ENCODE measurements at regions not wholly inside any gene's neighbourhood (a gene's known extent, or its start where the extent isn't known, plus 50 kb on each side); places are given as distances from the start of the nearest gene placed in this dataset.
"Not testable (repeated sequence)": the region's sequence is repeated elsewhere in the genome, so short reads cannot be mapped to it uniquely, and the experiment has no call there.

DNA sequence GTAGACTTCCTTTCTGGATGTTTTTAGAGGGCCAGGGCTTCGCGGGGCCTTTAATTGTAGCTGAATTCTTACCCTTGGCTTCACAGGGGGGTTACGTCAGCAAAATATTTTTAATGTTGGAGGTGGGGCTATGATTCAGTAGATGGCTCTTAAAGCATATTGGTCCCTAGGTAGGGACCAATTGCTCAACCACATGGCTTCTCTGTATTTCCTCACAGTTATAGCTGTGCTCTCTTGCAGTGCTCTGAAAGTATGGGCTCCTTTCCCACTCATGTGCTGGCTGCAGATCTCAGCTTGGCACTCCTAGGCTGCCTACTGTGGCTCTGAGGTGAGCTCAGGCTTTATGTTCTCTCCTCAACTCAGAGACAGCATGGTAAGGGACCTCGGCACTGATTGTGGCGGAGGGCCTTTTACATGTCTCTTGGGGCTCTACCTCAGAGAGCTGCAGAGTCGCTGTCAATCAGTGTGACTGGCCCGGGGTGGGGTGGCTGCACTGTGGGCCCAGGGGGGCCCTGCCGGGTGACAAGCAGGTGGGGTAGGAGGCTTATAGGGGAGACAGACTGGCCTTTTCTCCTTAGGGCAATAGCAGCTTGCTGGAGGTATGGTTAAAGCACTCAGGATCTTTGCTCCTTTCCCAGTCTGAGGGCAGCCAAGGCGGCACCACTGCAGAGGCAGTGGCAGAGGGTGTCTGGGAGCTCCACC, 318.0 kb downstream of the DOK5 start:
- Histone ChIP-seq H3K4me1 (ENCODE audit: low read depth) (no peaks in the 10 kb centered on the region), H3K36me3 (no peaks in the 10 kb centered on the region), H3K9me3 (ENCODE audit: low read depth) (no peaks in the 10 kb centered on the region), H3K27me3 (no peaks in the 10 kb centered on the region), H3K27ac (no peak overlapping the region), H3K4me3 (no peak overlapping the region)
- TF ChIP-seq, protein P1, sequence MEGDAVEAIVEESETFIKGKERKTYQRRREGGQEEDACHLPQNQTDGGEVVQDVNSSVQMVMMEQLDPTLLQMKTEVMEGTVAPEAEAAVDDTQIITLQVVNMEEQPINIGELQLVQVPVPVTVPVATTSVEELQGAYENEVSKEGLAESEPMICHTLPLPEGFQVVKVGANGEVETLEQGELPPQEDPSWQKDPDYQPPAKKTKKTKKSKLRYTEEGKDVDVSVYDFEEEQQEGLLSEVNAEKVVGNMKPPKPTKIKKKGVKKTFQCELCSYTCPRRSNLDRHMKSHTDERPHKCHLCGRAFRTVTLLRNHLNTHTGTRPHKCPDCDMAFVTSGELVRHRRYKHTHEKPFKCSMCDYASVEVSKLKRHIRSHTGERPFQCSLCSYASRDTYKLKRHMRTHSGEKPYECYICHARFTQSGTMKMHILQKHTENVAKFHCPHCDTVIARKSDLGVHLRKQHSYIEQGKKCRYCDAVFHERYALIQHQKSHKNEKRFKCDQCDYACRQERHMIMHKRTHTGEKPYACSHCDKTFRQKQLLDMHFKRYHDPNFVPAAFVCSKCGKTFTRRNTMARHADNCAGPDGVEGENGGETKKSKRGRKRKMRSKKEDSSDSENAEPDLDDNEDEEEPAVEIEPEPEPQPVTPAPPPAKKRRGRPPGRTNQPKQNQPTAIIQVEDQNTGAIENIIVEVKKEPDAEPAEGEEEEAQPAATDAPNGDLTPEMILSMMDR (IDR thresholded peaks at IDR 0.05; ENCODE audit: low read depth, low read length) = no peak
- DNase-seq (ENCODE audit: low read depth in 1 of 2, low spot score in 1 of 2) = no peak

DNA sequence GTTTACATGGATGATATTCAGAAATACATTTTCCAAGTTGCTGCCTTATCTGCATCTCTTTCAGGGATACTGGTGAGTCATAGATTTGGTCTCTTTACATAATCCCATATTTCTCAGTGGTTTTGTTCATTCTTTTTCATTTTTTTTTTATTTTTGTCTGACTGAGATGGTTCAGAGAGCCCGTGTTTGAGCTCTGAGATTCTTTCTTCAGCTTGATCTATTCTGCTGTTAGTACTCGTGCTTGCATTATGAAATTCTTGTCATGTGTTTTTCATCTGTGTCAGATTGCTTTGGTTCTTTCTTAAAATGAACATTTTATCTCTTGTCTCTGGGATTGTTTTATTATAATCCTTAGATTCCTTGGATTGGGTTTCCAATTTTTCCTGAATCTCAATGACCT, 317.3 kb downstream of the DOK5 start:
- Histone ChIP-seq H3K36me3 (no peaks in the 10 kb centered on the region), H3K27me3 (no peaks in the 10 kb centered on the region), H3K9me3 (ENCODE audit: low read depth) (no peaks in the 10 kb centered on the region), H3K4me1 (ENCODE audit: low read depth) (no peaks in the 10 kb centered on the region), H3K27ac (no peak overlapping the region), H3K4me3 (no peak overlapping the region)
- no peak for DNase-seq (ENCODE audit: low read depth in 1 of 2, low spot score in 1 of 2)
- TF ChIP-seq, protein P1 (IDR thresholded peaks at IDR 0.05; ENCODE audit: low read depth, low read length) = no peak

DNA sequence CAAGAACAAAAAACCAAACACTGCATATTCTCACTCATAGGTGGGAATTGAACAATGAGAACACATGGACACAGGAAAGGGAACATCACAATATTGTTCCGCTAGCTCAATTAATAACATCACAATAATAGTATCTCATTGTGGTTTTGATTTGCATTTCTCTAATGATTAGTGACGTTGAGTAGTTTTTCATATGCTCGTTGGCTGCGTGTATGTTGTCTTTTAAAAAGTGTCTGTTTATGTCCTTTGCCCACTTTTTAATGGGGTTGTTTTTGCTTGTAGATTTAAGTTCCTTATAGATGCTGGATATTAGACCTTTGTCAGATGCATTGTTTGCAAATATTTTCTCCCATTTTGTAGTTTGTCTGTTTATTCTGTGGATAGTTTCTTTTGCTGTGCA, 312.9 kb downstream of the DOK5 start:
- H3K27me3 ChIP-seq; H3K9me3 ChIP-seq (ENCODE audit: low read depth); H3K27ac ChIP-seq; H3K36me3 ChIP-seq; H3K4me1 ChIP-seq (ENCODE audit: low read depth); DNase-seq (ENCODE audit: low read depth in 1 of 2, low spot score in 1 of 2); H3K4me3 ChIP-seq: not testable (repeated sequence)

DNA sequence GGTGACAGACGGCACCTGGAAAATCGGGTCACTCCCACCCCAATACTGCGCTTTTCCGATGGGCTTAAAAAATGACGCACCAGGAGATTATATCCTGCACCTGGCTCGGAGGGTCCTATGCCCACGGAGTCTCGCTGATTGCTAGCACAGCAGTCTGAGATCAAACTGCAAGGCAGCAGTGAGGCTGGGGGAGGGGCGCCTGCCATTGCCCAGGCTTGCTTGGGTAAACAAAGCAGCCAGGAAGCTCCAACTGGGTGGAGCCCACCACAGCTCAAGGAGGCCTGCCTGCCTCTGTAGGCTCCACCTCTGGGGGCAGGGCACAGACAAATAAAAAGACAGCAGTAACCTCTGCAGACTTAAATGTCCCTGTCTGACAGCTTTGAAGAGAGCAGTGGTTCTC, 307.4 kb downstream of the DOK5 start:
- H3K4me1 ChIP-seq (ENCODE audit: low read depth); H3K4me3 ChIP-seq; H3K27ac ChIP-seq; DNase-seq (ENCODE audit: low read depth in 1 of 2, low spot score in 1 of 2); H3K27me3 ChIP-seq; H3K36me3 ChIP-seq; H3K9me3 ChIP-seq (ENCODE audit: low read depth): not testable (repeated sequence)

DNA sequence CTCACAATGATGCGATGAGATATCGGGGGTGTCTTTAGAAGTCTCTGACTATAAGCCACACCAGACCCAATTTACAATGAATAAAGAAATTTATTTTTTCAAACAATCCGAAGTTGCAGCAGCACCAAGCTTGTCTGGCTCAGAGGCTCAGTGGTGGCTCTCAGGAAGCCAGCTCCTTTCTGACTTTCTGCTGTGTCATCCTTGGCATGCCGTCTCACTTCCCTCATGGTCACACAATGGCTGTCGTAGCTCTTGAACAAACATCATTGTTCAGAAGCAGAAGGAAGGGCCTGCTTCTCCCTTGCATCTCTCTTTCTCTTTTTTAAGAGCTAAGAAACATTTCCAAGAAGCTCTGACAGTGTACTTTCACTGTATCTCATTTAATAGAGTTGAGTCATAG, 299.0 kb downstream of the DOK5 start:
- no peak for DNase-seq (ENCODE audit: low read depth in 1 of 2, low spot score in 1 of 2)
- H3K4me3 ChIP-seq = no peak overlapping the region
- H3K27me3 ChIP-seq = no peaks in the 10 kb centered on the region
- H3K36me3 ChIP-seq = no peaks in the 10 kb centered on the region
- TF ChIP-seq, protein P1 (IDR thresholded peaks at IDR 0.05; ENCODE audit: low read depth, low read length) = no peak
- no peaks in the 10 kb centered on the region for H3K9me3 ChIP-seq (ENCODE audit: low read depth)
- H3K4me1 ChIP-seq (ENCODE audit: low read depth) = peaks cover 5% of the 10 kb centered on the region
- H3K27ac ChIP-seq = no peak overlapping the region

DNA sequence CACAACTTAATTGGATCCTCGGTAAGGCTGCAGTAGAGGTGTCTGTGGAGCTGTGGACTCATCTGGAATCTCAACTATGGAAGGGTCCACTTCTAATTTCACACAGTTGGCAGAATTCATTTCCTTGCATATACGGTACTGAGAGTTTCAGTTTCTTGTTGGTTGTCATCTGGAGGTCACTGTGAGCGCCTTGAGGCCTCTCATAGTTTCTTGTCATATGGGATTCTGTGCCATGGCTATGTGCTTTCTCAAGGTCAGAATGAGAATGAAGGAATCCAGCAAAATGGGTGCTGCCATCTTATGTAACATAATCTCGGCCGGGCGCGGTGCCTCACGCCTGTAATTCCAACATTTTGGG, 298.2 kb downstream of the DOK5 start:
- Histone ChIP-seq H3K4me3 (no peak overlapping the region), H3K27me3 (no peaks in the 10 kb centered on the region), H3K4me1 (ENCODE audit: low read depth) (peaks cover 5% of the 10 kb centered on the region), H3K27ac (no peak overlapping the region), H3K9me3 (ENCODE audit: low read depth) (no peaks in the 10 kb centered on the region), H3K36me3 (no peaks in the 10 kb centered on the region)
- no peak for DNase-seq (ENCODE audit: low read depth in 1 of 2, low spot score in 1 of 2)
- TF ChIP-seq, protein P1 (IDR thresholded peaks at IDR 0.05; ENCODE audit: low read depth, low read length) = no peak
